ENCODE measurements at regions not wholly inside any gene's neighbourhood (a gene's known extent, or its start where the extent isn't known, plus 50 kb on each side); places are given as distances from the start of the nearest gene placed in this dataset.

- H3K9me3 ChIP-seq (ENCODE audit: control insufficient read depth, insufficient read depth, low read length), result no peaks in the 10 kb centered on the region
- Mint-ChIP-seq H3K27me3 (ENCODE audit: low read depth in 2 of 2) (peaks cover 7 to 30% of the 10 kb centered on the region in 2 donors), H3K4me1 (no peaks in the 10 kb centered on the region), H3K27ac (no peak overlapping the region), H3K9me3 (no peaks in the 10 kb centered on the region), H3K36me3 (no peaks in the 10 kb centered on the region), H3K4me3 (no peak overlapping the region)
- intact Hi-C loops (cut with micrococcal nuclease), result no loop called here
- ATAC-seq (no peak), DNase-seq (no peak)
- H3K27me3 ChIP-seq (ENCODE audit: control insufficient read depth, insufficient read depth, low read length), result no peaks in the 10 kb centered on the region
- no peak overlapping the region for H3K27ac ChIP-seq (ENCODE audit: low read length)
- no peak for TF ChIP-seq CTCF (IDR thresholded peaks at IDR 0.05)
- WGBS (ENCODE audit: insufficient coverage), result 94% methylated on average over 12 of the region's 12 CpGs
- no peaks in the 10 kb centered on the region for H3K4me1 ChIP-seq (ENCODE audit: control insufficient read depth, insufficient read depth, low read length)
- H3K4me3 ChIP-seq (ENCODE audit: low read length), result no peak overlapping the region
- no peaks in the 10 kb centered on the region for H3K36me3 ChIP-seq (ENCODE audit: control insufficient read depth, insufficient read depth, low read length)
These were observed 393.4 kb upstream of the CCDC196 start for GRCh38 chr14:66092748-66093147.

- DNase-seq, result no peak
- Histone ChIP-seq H3K27me3 (ENCODE audit: control insufficient read depth, insufficient read depth, low read length) (no peaks in the 10 kb centered on the region), H3K4me3 (ENCODE audit: low read length) (no peak overlapping the region), H3K27ac (ENCODE audit: low read length) (no peak overlapping the region), H3K36me3 (ENCODE audit: control insufficient read depth, insufficient read depth, low read length) (no peaks in the 10 kb centered on the region), H3K4me1 (ENCODE audit: control insufficient read depth, insufficient read depth, low read length) (no peaks in the 10 kb centered on the region), H3K9me3 (ENCODE audit: control insufficient read depth, insufficient read depth, low read length) (no peaks in the 10 kb centered on the region)
- no peak for ATAC-seq
- TF ChIP-seq CTCF (IDR thresholded peaks at IDR 0.05), result no peak
- H3K27ac Mint-ChIP-seq, result no peak overlapping the region
- H3K27me3 Mint-ChIP-seq (ENCODE audit: low read depth in 2 of 2), result peaks cover 7 to 23% of the 10 kb centered on the region in 2 donors
- no peaks in the 10 kb centered on the region for H3K9me3 Mint-ChIP-seq
- no peak overlapping the region for H3K4me3 Mint-ChIP-seq
- H3K36me3 Mint-ChIP-seq, result no peaks in the 10 kb centered on the region
- 92% methylated on average over 38 of the region's 38 CpGs for WGBS (ENCODE audit: insufficient coverage)
- intact Hi-C loops (cut with micrococcal nuclease), result no loop called here
- no peaks in the 10 kb centered on the region for H3K4me1 Mint-ChIP-seq
These were observed 392.0 kb upstream of the CCDC196 start for GRCh38 chr14:66094001-66094727.

GRCh38 chr14:66099451-66099850, 386.7 kb upstream of the CCDC196 start:
- H3K4me3 Mint-ChIP-seq, result no peak overlapping the region
- Histone ChIP-seq H3K4me3 (ENCODE audit: low read length) (no peak overlapping the region), H3K27me3 (ENCODE audit: control insufficient read depth, insufficient read depth, low read length) (no peaks in the 10 kb centered on the region), H3K36me3 (ENCODE audit: control insufficient read depth, insufficient read depth, low read length) (no peaks in the 10 kb centered on the region), H3K9me3 (ENCODE audit: control insufficient read depth, insufficient read depth, low read length) (no peaks in the 10 kb centered on the region), H3K4me1 (ENCODE audit: control insufficient read depth, insufficient read depth, low read length) (no peaks in the 10 kb centered on the region), H3K27ac (ENCODE audit: low read length) (no peak overlapping the region)
- intact Hi-C loops (cut with micrococcal nuclease), result no loop called here
- H3K27me3 Mint-ChIP-seq (ENCODE audit: low read depth in 2 of 2), result peaks cover 11 to 25% of the 10 kb centered on the region in 2 donors
- no peaks in the 10 kb centered on the region for H3K4me1 Mint-ChIP-seq
- TF ChIP-seq CTCF (IDR thresholded peaks at IDR 0.05), result no peak
- DNase-seq (no peak), ATAC-seq (no peak)
- 94% methylated on average over 4 of the region's 4 CpGs for WGBS (ENCODE audit: insufficient coverage)
- no peaks in the 10 kb centered on the region for H3K9me3 Mint-ChIP-seq
- no peak overlapping the region for H3K27ac Mint-ChIP-seq
- H3K36me3 Mint-ChIP-seq, result no peaks in the 10 kb centered on the region

- Histone ChIP-seq H3K4me1 (ENCODE audit: control insufficient read depth, insufficient read depth, low read length) (no peaks in the 10 kb centered on the region), H3K4me3 (ENCODE audit: low read length) (no peak overlapping the region), H3K36me3 (ENCODE audit: control insufficient read depth, insufficient read depth, low read length) (no peaks in the 10 kb centered on the region), H3K27me3 (ENCODE audit: control insufficient read depth, insufficient read depth, low read length) (no peaks in the 10 kb centered on the region), H3K27ac (ENCODE audit: low read length) (no peak overlapping the region), H3K9me3 (ENCODE audit: control insufficient read depth, insufficient read depth, low read length) (no peaks in the 10 kb centered on the region)
- 100% methylated on average over 1 of the region's 1 CpG for WGBS (ENCODE audit: insufficient coverage)
- H3K27ac Mint-ChIP-seq, result no peak overlapping the region
- no peak overlapping the region for H3K4me3 Mint-ChIP-seq
- ATAC-seq (no peak), DNase-seq (no peak)
- H3K4me1 Mint-ChIP-seq, result no peaks in the 10 kb centered on the region
- H3K9me3 Mint-ChIP-seq, result no peaks in the 10 kb centered on the region
- TF ChIP-seq CTCF (IDR thresholded peaks at IDR 0.05), result no peak
- peaks cover 10 to 25% of the 10 kb centered on the region in 2 donors for H3K27me3 Mint-ChIP-seq (ENCODE audit: low read depth in 2 of 2)
- no peaks in the 10 kb centered on the region for H3K36me3 Mint-ChIP-seq
- intact Hi-C loops (cut with micrococcal nuclease), result no loop called here
These were observed 386.2 kb upstream of the CCDC196 start for GRCh38 chr14:66099931-66100330.

Measured in natural killer cell (primary cell).